BLaER1 treated with 17β-estradiol and CSF1 and Interleukin-3, amounts not matched to agents 10 nM and 100 nM (cell line): ENCODE measurements at regions not wholly inside any gene's neighbourhood (a gene's known extent, or its start where the extent isn't known, plus 50 kb on each side); places are given as distances from the start of the nearest gene placed in this dataset.

Source experiments
- H3K27ac ChIP-seq, 11 experiments: shearing (Covaris generic); formaldehyde crosslinking; 2 replicates each; pipeline ENCODE4 v1.8.1; 2022
- H3K27me3 ChIP-seq, 11 experiments: shearing (Covaris generic); formaldehyde crosslinking; 2 replicates each; pipeline ENCODE4 v1.8.1; 2022
- H3K36me3 ChIP-seq, 11 experiments: shearing (Covaris generic); formaldehyde crosslinking; 2 replicates each; pipeline ENCODE4 v1.8.1; 2022
- H3K4me1 ChIP-seq, 10 experiments: shearing (Covaris generic); formaldehyde crosslinking; 2 replicates each; pipeline ENCODE4 v1.8.1; 2022
- H3K4me2 ChIP-seq, 11 experiments: shearing (Covaris generic); formaldehyde crosslinking; 2 replicates each; pipeline ENCODE4 v1.8.1; 2022
- H3K4me3 ChIP-seq, 10 experiments: shearing (Covaris generic); formaldehyde crosslinking; 2 replicates each; pipeline ENCODE4 v1.8.1; 2022
- H3K9ac ChIP-seq, 11 experiments: shearing (Covaris generic); formaldehyde crosslinking; 2 replicates each; pipeline ENCODE4 v1.8.1; 2022
- H3K9me3 ChIP-seq, 11 experiments: shearing (Covaris generic); formaldehyde crosslinking; replicated peaks in 1 of 11; 2 replicates each; pipeline ENCODE4 v1.8.1; 2022
- H4K20me1 ChIP-seq, 11 experiments: shearing (Covaris generic); formaldehyde crosslinking; 2 replicates each; pipeline ENCODE4 v1.8.1; 2022
- Cebpa-rat ChIP-seq, 11 experiments: shearing (Covaris generic); IDR thresholded peaks; 2 replicates each; pipeline ENCODE4 v1.8.1; 2022

DNA sequence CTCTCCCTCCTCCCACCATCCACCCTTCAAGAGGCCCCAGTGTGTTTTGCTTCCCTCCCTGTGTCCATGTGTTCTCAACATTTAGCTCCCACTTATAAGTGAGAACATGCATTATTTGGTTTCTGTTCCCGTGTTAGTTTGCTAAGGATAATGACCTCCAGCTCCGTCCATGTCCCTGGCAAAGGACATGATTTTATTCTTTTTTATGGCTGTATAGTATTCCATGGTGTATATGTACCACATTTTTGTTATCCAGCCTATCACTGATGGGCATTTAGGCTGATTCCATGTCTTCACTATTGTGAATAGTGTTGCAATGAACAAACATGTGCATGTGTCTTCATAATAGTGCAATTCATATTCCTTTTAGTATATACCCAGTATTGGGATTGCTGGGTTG is 79.7 kb downstream of the MRPL32 start:
- no peak overlapping the region for H3K4me2 ChIP-seq
- no peaks in the 10 kb centered on the region for H3K27me3 ChIP-seq
- no peaks in the 10 kb centered on the region for H3K36me3 ChIP-seq
- H3K9ac ChIP-seq = no peak overlapping the region
- TF ChIP-seq Cebpa-rat (IDR thresholded peaks at IDR 0.05) = no peak
- H3K4me1 ChIP-seq = peaks cover 0 to 3% (median 0%) of the 10 kb centered on the region in 10 experiments; a peak in 3 of 20 replicates
- H4K20me1 ChIP-seq = no peaks in the 10 kb centered on the region
- no peak overlapping the region for H3K27ac ChIP-seq
- H3K9me3 ChIP-seq = peaks cover 0 to 15% (median 5%) of the 10 kb centered on the region in 11 experiments; a peak in 3 of 22 replicates
- H3K4me3 ChIP-seq = no peak overlapping the region

- Histone ChIP-seq H3K36me3 (no peaks in the 10 kb centered on the region), H3K9ac (no peak overlapping the region), H3K4me3 (no peak overlapping the region), H3K4me2 (no peak overlapping the region), H4K20me1 (no peaks in the 10 kb centered on the region), H3K27me3 (no peaks in the 10 kb centered on the region), H3K9me3 (peaks cover 0 to 15% (median 5%) of the 10 kb centered on the region in 11 experiments; a peak in 3 of 22 replicates), H3K4me1 (peaks cover 0 to 11% (median 0%) of the 10 kb centered on the region in 10 experiments; a peak in 6 of 20 replicates), H3K27ac (no peak overlapping the region)
- TF ChIP-seq Cebpa-rat (IDR thresholded peaks at IDR 0.05) = no peak
Measured at GRCh38 chr7:43014406-43014805, 82.2 kb downstream of the MRPL32 start.

DNA sequence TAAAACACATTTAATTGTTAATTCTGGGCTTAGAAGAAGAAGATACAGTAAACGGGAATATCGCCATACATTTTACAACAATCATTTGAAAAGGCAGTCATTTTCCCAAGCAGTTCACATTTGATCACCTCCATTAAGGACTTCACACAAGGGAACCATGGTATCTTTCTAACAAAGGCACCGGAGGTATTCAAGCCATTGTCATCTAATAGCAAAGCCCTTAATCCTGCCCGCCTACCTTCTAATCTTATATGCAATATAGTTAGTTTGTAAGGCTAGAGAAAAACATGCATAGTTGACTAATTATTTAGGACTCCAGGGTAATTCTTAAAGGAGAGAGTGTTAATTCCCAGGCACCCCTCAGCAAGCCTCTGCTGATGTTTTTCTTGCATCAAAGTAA is 83.1 kb downstream of the MRPL32 start:
- Histone ChIP-seq H3K9me3 (peaks cover 0 to 15% (median 5%) of the 10 kb centered on the region in 11 experiments; a peak in 3 of 22 replicates), H3K4me2 (no peak overlapping the region), H3K27me3 (no peaks in the 10 kb centered on the region), H3K4me3 (no peak overlapping the region), H3K4me1 (peaks cover 0 to 11% (median 0%) of the 10 kb centered on the region in 10 experiments; a peak in 6 of 20 replicates), H4K20me1 (no peaks in the 10 kb centered on the region), H3K27ac (no peak overlapping the region), H3K36me3 (no peaks in the 10 kb centered on the region), H3K9ac (no peak overlapping the region)
- TF ChIP-seq Cebpa-rat (IDR thresholded peaks at IDR 0.05) = no peak

GRCh38 chr7:43018446-43018845 is 86.3 kb downstream of the MRPL32 start:
- Histone ChIP-seq H3K27me3 (no peaks in the 10 kb centered on the region), H3K27ac (no peak overlapping the region), H3K36me3 (no peaks in the 10 kb centered on the region), H3K9me3 (no peaks in the 10 kb centered on the region), H4K20me1 (no peaks in the 10 kb centered on the region), H3K4me3 (no peak overlapping the region), H3K9ac (no peak overlapping the region), H3K4me1 (peaks cover 0 to 11% (median 0%) of the 10 kb centered on the region in 10 experiments; a peak in 6 of 20 replicates), H3K4me2 (peak overlapping the region in 2 of 11 experiments; percentile 1 to 18; a peak in 1 of 22 replicates)
- TF ChIP-seq Cebpa-rat (IDR thresholded peaks at IDR 0.05) = no peak

GRCh38 chr7:43021431-43021830 is 89.3 kb downstream of the MRPL32 start:
- Histone ChIP-seq H3K9me3 (no peaks in the 10 kb centered on the region), H3K9ac (no peak overlapping the region), H3K4me1 (peaks cover 0 to 11% (median 0%) of the 10 kb centered on the region in 10 experiments; a peak in 6 of 20 replicates), H3K36me3 (no peaks in the 10 kb centered on the region), H3K27ac (no peak overlapping the region), H3K27me3 (no peaks in the 10 kb centered on the region), H3K4me2 (no peak overlapping the region), H3K4me3 (no peak overlapping the region), H4K20me1 (no peaks in the 10 kb centered on the region)
- TF ChIP-seq Cebpa-rat (IDR thresholded peaks at IDR 0.05) = no peak

- no peaks in the 10 kb centered on the region for H3K36me3 ChIP-seq
- no peaks in the 10 kb centered on the region for H4K20me1 ChIP-seq
- H3K27me3 ChIP-seq = no peaks in the 10 kb centered on the region
- peaks cover 0 to 8% (median 0%) of the 10 kb centered on the region in 10 experiments; a peak in 5 of 20 replicates for H3K4me1 ChIP-seq
- H3K9ac ChIP-seq = no peak overlapping the region
- H3K27ac ChIP-seq = no peak overlapping the region
- H3K4me2 ChIP-seq = no peak overlapping the region
- no peak for TF ChIP-seq Cebpa-rat (IDR thresholded peaks at IDR 0.05)
- no peaks in the 10 kb centered on the region for H3K9me3 ChIP-seq
- no peak overlapping the region for H3K4me3 ChIP-seq
Measured at GRCh38 chr7:43022008-43022407, 89.8 kb downstream of the MRPL32 start.

GRCh38 chr7:43033369-43033768 is 79.1 kb upstream of the HECW1 start:
- TF ChIP-seq Cebpa-rat (IDR thresholded peaks at IDR 0.05) = no peak
- no peak overlapping the region for H3K9ac ChIP-seq

GRCh38 chr7:43034535-43035002 is 77.9 kb upstream of the HECW1 start:
- no peak overlapping the region for H3K27ac ChIP-seq
- no peaks in the 10 kb centered on the region for H3K36me3 ChIP-seq
- peaks cover 0 to 36% (median 13%) of the 10 kb centered on the region in 11 experiments; a peak in 14 of 22 replicates for H3K9me3 ChIP-seq
- no peak for TF ChIP-seq Cebpa-rat (IDR thresholded peaks at IDR 0.05)
- H4K20me1 ChIP-seq = no peaks in the 10 kb centered on the region
- peaks cover 0 to 4% (median 0%) of the 10 kb centered on the region in 10 experiments; a peak in 1 of 20 replicates for H3K4me1 ChIP-seq
- H3K27me3 ChIP-seq = no peaks in the 10 kb centered on the region
- H3K9ac ChIP-seq = no peak overlapping the region
- no peak overlapping the region for H3K4me3 ChIP-seq
- no peak overlapping the region for H3K4me2 ChIP-seq

More at GRCh38 chr7:43033369-43033768, 79.1 kb upstream of the HECW1 start:
- Histone ChIP-seq H3K4me1 (peaks cover 0 to 4% (median 0%) of the 10 kb centered on the region in 10 experiments; a peak in 1 of 20 replicates), H4K20me1 (no peaks in the 10 kb centered on the region), H3K4me3 (no peak overlapping the region), H3K9me3 (peaks cover 0 to 24% (median 12%) of the 10 kb centered on the region in 11 experiments; a peak in 13 of 22 replicates), H3K4me2 (no peak overlapping the region; a peak in 1 of 22 replicates), H3K27ac (no peak overlapping the region), H3K36me3 (no peaks in the 10 kb centered on the region), H3K27me3 (no peaks in the 10 kb centered on the region)

DNA sequence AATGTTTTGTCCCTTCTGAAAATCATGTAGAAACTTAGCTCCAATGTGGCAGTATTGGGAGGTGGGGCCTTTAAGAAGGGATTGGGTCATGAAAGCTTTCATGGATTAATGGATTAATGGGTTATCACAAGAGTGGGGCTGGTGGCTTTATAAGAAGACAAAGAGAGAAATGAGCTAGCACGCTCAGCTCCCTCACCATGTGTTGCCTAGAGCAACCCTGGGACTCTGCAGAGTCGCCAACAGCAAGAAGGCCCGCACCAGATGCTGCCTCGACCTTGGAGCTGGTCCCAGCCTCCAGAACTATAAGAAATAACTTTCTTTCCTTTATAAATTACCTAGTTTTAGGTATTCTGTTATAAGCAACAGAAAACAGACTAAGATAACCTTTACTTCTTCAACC is 74.9 kb upstream of the HECW1 start:
- no peak overlapping the region for H3K9ac ChIP-seq
- no peak overlapping the region for H3K27ac ChIP-seq
- H3K9me3 ChIP-seq = peaks cover 0 to 39% (median 13%) of the 10 kb centered on the region in 11 experiments; a peak in 14 of 22 replicates
- TF ChIP-seq Cebpa-rat (IDR thresholded peaks at IDR 0.05) = no peak
- H3K4me1 ChIP-seq = peaks cover 0 to 4% (median 0%) of the 10 kb centered on the region in 10 experiments; a peak in 1 of 20 replicates
- H3K4me3 ChIP-seq = no peak overlapping the region
- H4K20me1 ChIP-seq = no peaks in the 10 kb centered on the region
- H3K27me3 ChIP-seq = no peaks in the 10 kb centered on the region
- no peak overlapping the region for H3K4me2 ChIP-seq
- no peaks in the 10 kb centered on the region for H3K36me3 ChIP-seq

GRCh38 chr7:43038254-43038653 is 74.2 kb upstream of the HECW1 start:
- TF ChIP-seq Cebpa-rat (IDR thresholded peaks at IDR 0.05) = no peak
- H3K9ac ChIP-seq = no peak overlapping the region
- H3K27me3 ChIP-seq = no peaks in the 10 kb centered on the region
- peaks cover 0 to 3% (median 0%) of the 10 kb centered on the region in 10 experiments; a peak in 1 of 20 replicates for H3K4me1 ChIP-seq
- H3K4me3 ChIP-seq = no peak overlapping the region
- H3K9me3 ChIP-seq = peaks cover 0 to 36% (median 13%) of the 10 kb centered on the region in 11 experiments; a peak in 14 of 22 replicates
- H3K36me3 ChIP-seq = no peaks in the 10 kb centered on the region
- H3K27ac ChIP-seq = no peak overlapping the region
- H3K4me2 ChIP-seq = no peak overlapping the region
- no peaks in the 10 kb centered on the region for H4K20me1 ChIP-seq
